KOPT-K1 (cell line): ENCODE measurements at regions not wholly inside any gene's neighbourhood (a gene's known extent, or its start where the extent isn't known, plus 50 kb on each side); places are given as distances from the start of the nearest gene placed in this dataset.

Source experiments
- H3K27ac ChIP-seq: fragments of 200-600 bp; sonication (generic); 2 replicates; pipeline ENCODE4 v1.5.1; 2016; ENCODE audit warnings: antibody characterized with exemption, mild to moderate bottlenecking, low read depth, low read length; ENCODE audit not compliant: poor library complexity, severe bottlenecking
- H3K36me3 ChIP-seq: fragments of 200-600 bp; sonication (generic); 2 replicates; pipeline ENCODE4 v1.5.1; 2017; ENCODE audit warnings: antibody characterized with exemption, mild to moderate bottlenecking, low read length, moderate library complexity; ENCODE audit not compliant: insufficient read depth
- H3K9me3 ChIP-seq: fragments of 200-600 bp; sonication (generic); 2 replicates; pipeline ENCODE4 v1.5.1; 2017; ENCODE audit warnings: antibody characterized with exemption, low read length, mild to moderate bottlenecking; ENCODE audit not compliant: insufficient read depth, poor library complexity, severe bottlenecking

GRCh38 chr18:65343571-65343970 is 407.2 kb upstream of the CDH7 start:
- H3K9me3 ChIP-seq, result no peaks in the 10 kb centered on the region
- no peak overlapping the region for H3K27ac ChIP-seq
- no peaks in the 10 kb centered on the region for H3K36me3 ChIP-seq

GRCh38 chr18:65336411-65336810 is 414.4 kb upstream of the CDH7 start:
- no peak overlapping the region for H3K27ac ChIP-seq
- no peaks in the 10 kb centered on the region for H3K36me3 ChIP-seq
- no peaks in the 10 kb centered on the region for H3K9me3 ChIP-seq

- Histone ChIP-seq H3K27ac (no peak overlapping the region), H3K36me3 (no peaks in the 10 kb centered on the region)
Measured at GRCh38 chr18:65329010-65329409, 421.8 kb upstream of the CDH7 start.

GRCh38 chr18:65326805-65327204 is 424.0 kb upstream of the CDH7 start:
- no peaks in the 10 kb centered on the region for H3K36me3 ChIP-seq
- H3K27ac ChIP-seq, result no peak overlapping the region
- no peaks in the 10 kb centered on the region for H3K9me3 ChIP-seq

More at GRCh38 chr18:65329010-65329409, 421.8 kb upstream of the CDH7 start:
- no peaks in the 10 kb centered on the region for H3K9me3 ChIP-seq

GRCh38 chr18:65322895-65323294 is 427.9 kb upstream of the CDH7 start:
- no peak overlapping the region for H3K27ac ChIP-seq
- no peaks in the 10 kb centered on the region for H3K9me3 ChIP-seq

GRCh38 chr18:65298422-65298821 is 452.4 kb upstream of the CDH7 start:
- H3K27ac ChIP-seq, result no peak overlapping the region
- no peaks in the 10 kb centered on the region for H3K36me3 ChIP-seq
- no peaks in the 10 kb centered on the region for H3K9me3 ChIP-seq

More at GRCh38 chr18:65322895-65323294, 427.9 kb upstream of the CDH7 start:
- H3K36me3 ChIP-seq, result no peaks in the 10 kb centered on the region

- H3K9me3 ChIP-seq, result no peaks in the 10 kb centered on the region
Measured at GRCh38 chr18:65288908-65289307, 461.9 kb upstream of the CDH7 start.

GRCh38 chr18:65287652-65288051 is 463.2 kb upstream of the CDH7 start:
- Histone ChIP-seq H3K27ac (no peak overlapping the region), H3K9me3 (no peaks in the 10 kb centered on the region), H3K36me3 (no peaks in the 10 kb centered on the region)

More at GRCh38 chr18:65288908-65289307, 461.9 kb upstream of the CDH7 start:
- H3K27ac ChIP-seq, result no peak overlapping the region
- H3K36me3 ChIP-seq, result no peaks in the 10 kb centered on the region

- Histone ChIP-seq H3K9me3 (no peaks in the 10 kb centered on the region), H3K27ac (no peak overlapping the region), H3K36me3 (no peaks in the 10 kb centered on the region)
Measured at GRCh38 chr18:65282096-65282495, 468.7 kb upstream of the CDH7 start.

GRCh38 chr18:65279668-65280305 is 471.0 kb upstream of the CDH7 start:
- H3K9me3 ChIP-seq, result no peaks in the 10 kb centered on the region
- H3K27ac ChIP-seq, result no peak overlapping the region
- no peaks in the 10 kb centered on the region for H3K36me3 ChIP-seq

- Histone ChIP-seq H3K27ac (no peak overlapping the region), H3K36me3 (no peaks in the 10 kb centered on the region)
Measured at GRCh38 chr18:65278939-65279667, 471.7 kb upstream of the CDH7 start.

GRCh38 chr18:65269375-65269774 is 481.4 kb upstream of the CDH7 start:
- Histone ChIP-seq H3K27ac (no peak overlapping the region), H3K9me3 (no peaks in the 10 kb centered on the region), H3K36me3 (no peaks in the 10 kb centered on the region)

More at GRCh38 chr18:65278939-65279667, 471.7 kb upstream of the CDH7 start:
- H3K9me3 ChIP-seq, result no peaks in the 10 kb centered on the region

GRCh38 chr18:65265761-65266160 is 485.1 kb upstream of the CDH7 start:
- H3K27ac ChIP-seq, result no peak overlapping the region
- no peaks in the 10 kb centered on the region for H3K9me3 ChIP-seq
- no peaks in the 10 kb centered on the region for H3K36me3 ChIP-seq

GRCh38 chr18:65260030-65260429 is 490.8 kb upstream of the CDH7 start:
- no peak overlapping the region for H3K27ac ChIP-seq
- no peaks in the 10 kb centered on the region for H3K36me3 ChIP-seq
- H3K9me3 ChIP-seq, result no peaks in the 10 kb centered on the region

GRCh38 chr18:65259403-65259802 is 491.4 kb upstream of the CDH7 start:
- Histone ChIP-seq H3K36me3 (no peaks in the 10 kb centered on the region), H3K27ac (no peak overlapping the region), H3K9me3 (no peaks in the 10 kb centered on the region)

GRCh38 chr18:65257149-65257548 is 493.7 kb upstream of the CDH7 start:
- Histone ChIP-seq H3K36me3 (no peaks in the 10 kb centered on the region), H3K9me3 (no peaks in the 10 kb centered on the region), H3K27ac (no peak overlapping the region)
